Mucosa of descending colon (tissue), 3 donors: ENCODE measurements at regions not wholly inside any gene's neighbourhood (a gene's known extent, or its start where the extent isn't known, plus 50 kb on each side); places are given as distances from the start of the nearest gene placed in this dataset.
"Not testable (repeated sequence)": the region's sequence is repeated elsewhere in the genome, so short reads cannot be mapped to it uniquely, and the experiment has no call there.

Experiments
- ATAC-seq: fragments of 200-7000 bp; cut with Tn5 transposase; one replicate; pipeline ENCODE4 v1.9.1; 2020; ENCODE audit warnings: mild to moderate bottlenecking, moderate library complexity
- DNase-seq, 3 donors: peaks; one replicate each; pipeline ENCODE4 v3.0.0-alpha.2; 2020
- H3K36me3 ChIP-seq: fragments of 200-600 bp; one replicate; pipeline ENCODE4 v1.8.0; 2021; ENCODE audit warnings: low read depth, mild to moderate bottlenecking
- H3K4me1 ChIP-seq: fragments of 200-600 bp; one replicate; pipeline ENCODE4 v1.8.0; 2021; ENCODE audit warnings: low read depth, mild to moderate bottlenecking
- H3K4me3 ChIP-seq: fragments of 200-600 bp; one replicate; pipeline ENCODE4 v1.8.0; 2021; ENCODE audit warnings: mild to moderate bottlenecking
- H3K9me3 ChIP-seq: fragments of 200-600 bp; one replicate; pipeline ENCODE4 v1.8.0; 2021; ENCODE audit warnings: mild to moderate bottlenecking
- CTCF ChIP-seq: fragments of 200-600 bp; IDR thresholded peaks from one replicate; pipeline ENCODE4 v1.8.0; 2022; ENCODE audit warnings: antibody characterized with exemption, mild to moderate bottlenecking
- intact Hi-C, 2 donors: fragments of 100-400 bp; cut with DNase I in 1 of 2; cut with micrococcal nuclease in 1 of 2; formaldehyde crosslinking; loops; one replicate each; pipeline versions ENCODE4 v1.11.0 to v1.11.1; 2022; cut with DNase I, micrococcal nuclease
- donor health status: DM: no; HTN: no; CAD: no; lungs with moderate emphysema.
- donor health status: DM: no; HTN: no; CAD: no.
- donor health status: DM: no; HTN: yes; CAD: no.

GRCh38 chr9:105005186-105005585 lies 77.2 kb upstream of the ABCA1 start:
- H3K9me3 ChIP-seq = no peaks in the 10 kb centered on the region
- no peak for TF ChIP-seq CTCF
- intact Hi-C loops = no loop called here
- ATAC-seq (no peak), DNase-seq (no peak)
- no peaks in the 10 kb centered on the region for H3K4me1 ChIP-seq
- no peaks in the 10 kb centered on the region for H3K36me3 ChIP-seq
- H3K4me3 ChIP-seq = no peak overlapping the region

DNA sequence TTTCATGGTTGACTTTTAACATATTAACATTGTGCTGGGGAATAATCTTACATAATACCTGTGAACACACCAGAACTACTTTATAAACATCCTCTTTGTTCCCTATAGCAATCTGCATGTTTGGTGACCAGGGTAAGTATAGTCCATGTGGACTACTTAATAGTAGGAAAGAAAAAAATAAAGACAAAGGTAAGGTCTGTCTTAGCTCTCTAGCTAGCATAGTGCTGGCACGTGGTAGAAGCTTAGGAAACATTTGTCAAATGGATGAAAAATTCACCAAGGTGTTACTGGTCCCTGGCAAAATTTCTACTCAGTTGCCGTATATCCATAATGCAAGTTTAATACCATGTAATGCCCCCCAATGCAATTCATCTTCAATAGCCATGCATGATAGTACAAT lies 78.6 kb upstream of the ABCA1 start:
- no peak for TF ChIP-seq CTCF
- no peak for DNase-seq
- H3K9me3 ChIP-seq = no peaks in the 10 kb centered on the region
- H3K36me3 ChIP-seq = no peaks in the 10 kb centered on the region
- no peak for ATAC-seq
- H3K4me1 ChIP-seq = no peaks in the 10 kb centered on the region
- no peak overlapping the region for H3K4me3 ChIP-seq
- intact Hi-C loops = no loop called here

DNA sequence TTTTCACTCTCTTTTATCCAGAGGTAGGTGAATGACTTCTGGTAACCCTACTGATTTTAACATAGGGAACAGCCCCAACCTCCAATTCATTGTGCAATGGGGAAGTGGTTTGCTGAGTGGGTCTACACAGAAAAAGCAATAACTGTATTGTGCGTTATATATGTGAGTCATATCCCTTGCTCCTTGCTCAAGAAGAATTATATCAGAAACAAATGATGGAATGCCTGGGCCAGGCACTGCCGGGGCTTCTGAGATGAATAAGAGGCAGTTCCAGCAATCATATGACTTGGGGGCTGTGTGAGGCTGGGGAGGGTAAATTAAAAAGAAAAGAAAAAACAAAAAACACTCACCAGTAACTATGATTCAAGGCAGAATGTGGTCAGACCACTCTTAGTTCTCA lies 79.2 kb upstream of the ABCA1 start:
- intact Hi-C loops = no loop called here
- Histone ChIP-seq H3K36me3 (no peaks in the 10 kb centered on the region), H3K9me3 (no peaks in the 10 kb centered on the region), H3K4me1 (no peaks in the 10 kb centered on the region), H3K4me3 (no peak overlapping the region)
- no peak for TF ChIP-seq CTCF
- ATAC-seq = peak; percentile 87
- DNase-seq = peak in 1 of 3 donors; percentile 21

GRCh38 chr9:105010089-105010488 lies 82.1 kb upstream of the ABCA1 start:
- H3K9me3 ChIP-seq, H3K36me3 ChIP-seq, H3K4me1 ChIP-seq, DNase-seq, ATAC-seq, intact Hi-C loops, H3K4me3 ChIP-seq: not testable (repeated sequence)

DNA sequence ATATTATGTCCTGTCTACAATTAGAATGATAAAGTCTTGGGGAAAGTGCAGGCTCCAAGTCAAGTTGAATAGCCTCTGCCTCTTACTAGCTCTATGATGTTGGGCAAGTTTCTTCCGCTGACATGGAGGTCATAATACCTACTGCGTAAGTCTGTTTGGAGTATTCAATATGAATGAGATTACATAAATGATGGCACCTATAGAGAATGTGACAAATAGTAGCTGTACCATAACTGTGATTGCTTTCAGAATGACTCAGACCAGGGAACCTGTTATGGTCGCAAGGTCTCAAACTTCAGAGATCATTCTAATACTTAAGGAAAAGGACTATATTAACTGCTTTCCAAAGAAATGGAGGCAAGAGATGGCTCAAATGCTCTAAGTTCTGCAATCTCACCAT lies 94.0 kb upstream of the ABCA1 start:
- intact Hi-C loops = no loop called here
- Histone ChIP-seq H3K4me1 (no peaks in the 10 kb centered on the region), H3K4me3 (no peak overlapping the region), H3K36me3 (no peaks in the 10 kb centered on the region), H3K9me3 (no peaks in the 10 kb centered on the region)
- TF ChIP-seq CTCF = no peak
- ATAC-seq (no peak), DNase-seq (no peak)

- H3K4me1 ChIP-seq, ATAC-seq, H3K4me3 ChIP-seq, H3K36me3 ChIP-seq, H3K9me3 ChIP-seq, DNase-seq, intact Hi-C loops: not testable (repeated sequence)
These were observed 94.6 kb upstream of the ABCA1 start for GRCh38 chr9:105022545-105022944.

- no peak for TF ChIP-seq CTCF
- no peak for ATAC-seq
These were observed 95.8 kb upstream of the ABCA1 start for GRCh38 chr9:105023788-105024187.

More at GRCh38 chr9:105023788-105024187, 95.8 kb upstream of the ABCA1 start:
- Histone ChIP-seq H3K4me1 (no peaks in the 10 kb centered on the region), H3K9me3 (no peaks in the 10 kb centered on the region), H3K4me3 (no peak overlapping the region), H3K36me3 (no peaks in the 10 kb centered on the region)
- DNase-seq = no peak
- intact Hi-C loops = no loop called here
